ENCODE measurements at regions not wholly inside any gene's neighbourhood (a gene's known extent, or its start where the extent isn't known, plus 50 kb on each side); places are given as distances from the start of the nearest gene placed in this dataset.

DNA sequence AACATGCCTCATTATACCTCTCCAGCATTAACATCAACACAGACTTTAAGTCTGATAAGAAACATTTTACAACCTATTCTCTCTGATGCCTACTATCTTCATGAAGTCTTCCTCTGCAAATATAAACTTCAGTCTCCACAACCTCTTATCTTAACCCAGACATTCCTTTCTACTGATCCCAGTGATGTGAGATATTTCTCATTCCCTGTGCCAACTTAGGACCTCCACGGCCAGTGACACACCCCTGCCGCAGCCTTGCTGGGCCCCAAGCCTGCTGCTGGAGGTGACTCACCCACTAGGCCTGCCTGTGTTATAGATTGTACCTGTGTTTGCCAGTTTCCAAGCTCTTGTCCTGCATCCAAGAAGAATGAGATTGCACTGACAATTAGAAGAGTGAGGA, 734.5 kb upstream of the CADM2 start:
- Histone ChIP-seq H3K4me3 (no peak overlapping the region), H3K36me3 (no peaks in the 10 kb centered on the region), H3K27me3 (no peaks in the 10 kb centered on the region), H3K4me1 (no peaks in the 10 kb centered on the region), H3K9me3 (peaks cover 0 to 33% (median 4%) of the 10 kb centered on the region in 12 donors), H3K27ac (no peak overlapping the region)
- no peak for ATAC-seq
- intact Hi-C loops (cut with DNase I), result no loop called here
- TF ChIP-seq, protein P1, sequence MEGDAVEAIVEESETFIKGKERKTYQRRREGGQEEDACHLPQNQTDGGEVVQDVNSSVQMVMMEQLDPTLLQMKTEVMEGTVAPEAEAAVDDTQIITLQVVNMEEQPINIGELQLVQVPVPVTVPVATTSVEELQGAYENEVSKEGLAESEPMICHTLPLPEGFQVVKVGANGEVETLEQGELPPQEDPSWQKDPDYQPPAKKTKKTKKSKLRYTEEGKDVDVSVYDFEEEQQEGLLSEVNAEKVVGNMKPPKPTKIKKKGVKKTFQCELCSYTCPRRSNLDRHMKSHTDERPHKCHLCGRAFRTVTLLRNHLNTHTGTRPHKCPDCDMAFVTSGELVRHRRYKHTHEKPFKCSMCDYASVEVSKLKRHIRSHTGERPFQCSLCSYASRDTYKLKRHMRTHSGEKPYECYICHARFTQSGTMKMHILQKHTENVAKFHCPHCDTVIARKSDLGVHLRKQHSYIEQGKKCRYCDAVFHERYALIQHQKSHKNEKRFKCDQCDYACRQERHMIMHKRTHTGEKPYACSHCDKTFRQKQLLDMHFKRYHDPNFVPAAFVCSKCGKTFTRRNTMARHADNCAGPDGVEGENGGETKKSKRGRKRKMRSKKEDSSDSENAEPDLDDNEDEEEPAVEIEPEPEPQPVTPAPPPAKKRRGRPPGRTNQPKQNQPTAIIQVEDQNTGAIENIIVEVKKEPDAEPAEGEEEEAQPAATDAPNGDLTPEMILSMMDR (IDR thresholded peaks at IDR 0.05), result no peak
- TF ChIP-seq POLR2A (IDR thresholded peaks at IDR 0.05), result no peak
- whole genome bisulfite sequencing, 4 donors, result 64 to 83% (median 70%) methylated on average over 2 of the region's 2 CpGs
- no peak for DNase-seq

DNA sequence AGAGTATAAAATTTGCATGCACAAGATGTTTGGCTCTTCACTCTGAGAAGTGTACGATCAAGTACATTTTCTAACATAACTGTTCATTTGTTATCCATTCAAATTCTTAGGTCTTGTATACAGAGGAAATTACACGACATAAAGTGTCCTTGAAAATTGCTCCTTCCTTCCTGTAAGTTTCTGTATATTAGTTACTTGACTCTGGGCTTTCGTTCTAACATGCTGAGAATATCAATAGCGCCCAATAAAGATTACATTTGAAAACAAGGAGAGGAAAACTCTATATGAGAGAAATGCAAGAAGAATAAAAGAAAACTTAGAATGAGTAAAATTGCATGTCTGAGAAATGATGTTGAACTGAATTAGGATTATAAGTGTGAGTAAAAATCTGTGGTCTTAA, 722.5 kb upstream of the CADM2 start:
- DNase-seq (no peak), ATAC-seq (no peak)
- 71 to 80% (median 74%) methylated on average over 4 of the region's 4 CpGs for WGBS, 4 donors
- Histone ChIP-seq H3K36me3 (no peaks in the 10 kb centered on the region), H3K27ac (no peak overlapping the region), H3K4me3 (no peak overlapping the region), H3K9me3 (peaks cover 0 to 34% (median 0%) of the 10 kb centered on the region in 12 donors), H3K27me3 (no peaks in the 10 kb centered on the region), H3K4me1 (no peaks in the 10 kb centered on the region)
- TF ChIP-seq, protein P1 (IDR thresholded peaks at IDR 0.05), result no peak
- no peak for TF ChIP-seq POLR2A (IDR thresholded peaks at IDR 0.05)
- intact Hi-C loops (cut with DNase I), result no loop called here

DNA sequence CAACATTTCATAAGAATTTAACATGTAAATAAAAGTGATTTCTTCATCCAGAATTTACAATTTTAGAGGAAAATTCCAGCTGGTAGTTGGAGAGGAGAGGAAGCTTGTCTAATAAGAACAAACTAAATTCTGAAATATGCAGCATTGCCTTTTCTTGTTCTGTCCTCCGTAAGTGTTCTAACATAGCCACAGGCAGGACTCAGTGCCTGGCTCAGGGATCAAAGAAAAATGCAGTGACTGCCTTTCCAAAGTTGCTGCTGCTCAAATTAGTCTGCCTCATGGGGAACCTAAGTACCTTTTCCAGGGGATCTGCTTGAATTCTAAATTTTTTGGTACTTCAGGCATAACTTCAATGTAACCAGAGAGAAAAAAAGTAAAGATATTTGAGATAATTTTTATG, 713.0 kb upstream of the CADM2 start:
- intact Hi-C loops (cut with DNase I), result no loop called here
- Histone ChIP-seq H3K4me1 (no peaks in the 10 kb centered on the region), H3K9me3 (peaks cover 0 to 20% (median 0%) of the 10 kb centered on the region in 12 donors), H3K36me3 (no peaks in the 10 kb centered on the region), H3K27ac (no peak overlapping the region), H3K4me3 (no peak overlapping the region), H3K27me3 (no peaks in the 10 kb centered on the region)
- no peak for ATAC-seq
- TF ChIP-seq, protein P1 (IDR thresholded peaks at IDR 0.05), result no peak
- no peak for TF ChIP-seq POLR2A (IDR thresholded peaks at IDR 0.05)
- DNase-seq, result no peak
- 32 to 80% (median 76%) methylated on average over 1 of the region's 1 CpG for WGBS, 4 donors

DNA sequence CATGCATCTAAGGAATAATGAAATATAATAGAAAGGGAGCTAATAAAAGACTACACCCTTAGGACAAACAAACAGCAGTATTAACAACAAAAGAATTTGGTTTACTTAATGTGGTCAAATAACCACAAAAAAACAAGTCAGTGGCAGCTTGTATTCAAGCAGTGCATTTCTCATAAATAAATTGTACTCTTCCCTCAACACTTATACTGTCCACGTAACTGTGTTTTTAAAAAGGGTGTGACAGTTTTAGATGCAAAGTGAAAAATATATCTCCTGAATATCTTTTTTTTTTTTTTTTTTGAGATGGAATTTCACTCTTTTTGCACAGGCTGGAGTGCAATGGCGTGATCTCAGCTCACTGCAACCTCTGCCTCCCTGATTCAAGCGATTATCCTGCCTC, 698.2 kb upstream of the CADM2 start:
- no peak overlapping the region for H3K27ac ChIP-seq
- 62 to 69% (median 64%) methylated on average over 3 of the region's 3 CpGs for WGBS, 4 donors
- no peak overlapping the region for H3K4me3 ChIP-seq
- intact Hi-C loops (cut with DNase I), result no loop called here
- H3K27me3 ChIP-seq, result no peaks in the 10 kb centered on the region
- DNase-seq (no peak), ATAC-seq (no peak)
- no peaks in the 10 kb centered on the region for H3K4me1 ChIP-seq
- no peaks in the 10 kb centered on the region for H3K36me3 ChIP-seq
- TF ChIP-seq, protein P1 (IDR thresholded peaks at IDR 0.05), result no peak
- TF ChIP-seq POLR2A (IDR thresholded peaks at IDR 0.05), result no peak
- no peaks in the 10 kb centered on the region for H3K9me3 ChIP-seq
